ENCODE measurements at regions not wholly inside any gene's neighbourhood (a gene's known extent, or its start where the extent isn't known, plus 50 kb on each side); places are given as distances from the start of the nearest gene placed in this dataset.

DNA sequence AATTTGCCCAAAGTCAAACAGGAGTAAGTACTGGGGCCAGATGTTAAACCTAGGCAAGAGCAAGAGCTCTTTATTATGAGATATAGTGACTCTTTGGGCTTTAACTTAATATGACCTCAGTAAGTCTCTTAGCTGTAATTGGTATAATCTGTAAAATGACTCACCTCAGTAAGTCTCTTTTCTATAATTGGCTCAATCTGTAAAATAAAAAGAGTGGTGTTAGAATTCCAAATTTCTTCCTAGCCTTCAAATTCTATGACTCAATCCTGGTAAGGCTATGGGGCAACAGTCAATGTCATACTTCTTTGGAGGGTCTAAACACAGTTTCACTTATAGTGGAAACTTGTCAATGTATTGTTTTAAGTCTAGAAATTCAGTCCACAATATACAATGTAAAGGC is 1608.9 kb upstream of the PIK3C3 start:
- Histone ChIP-seq H3K36me3 (no peaks in the 10 kb centered on the region), H3K27ac (no peak overlapping the region), H3K9me3 (no peaks in the 10 kb centered on the region), H3K27me3 (no peaks in the 10 kb centered on the region), H3K4me3 (no peak overlapping the region), H3K4me1 (no peaks in the 10 kb centered on the region)
- DNase-seq = no peak
- TF ChIP-seq, protein P1, sequence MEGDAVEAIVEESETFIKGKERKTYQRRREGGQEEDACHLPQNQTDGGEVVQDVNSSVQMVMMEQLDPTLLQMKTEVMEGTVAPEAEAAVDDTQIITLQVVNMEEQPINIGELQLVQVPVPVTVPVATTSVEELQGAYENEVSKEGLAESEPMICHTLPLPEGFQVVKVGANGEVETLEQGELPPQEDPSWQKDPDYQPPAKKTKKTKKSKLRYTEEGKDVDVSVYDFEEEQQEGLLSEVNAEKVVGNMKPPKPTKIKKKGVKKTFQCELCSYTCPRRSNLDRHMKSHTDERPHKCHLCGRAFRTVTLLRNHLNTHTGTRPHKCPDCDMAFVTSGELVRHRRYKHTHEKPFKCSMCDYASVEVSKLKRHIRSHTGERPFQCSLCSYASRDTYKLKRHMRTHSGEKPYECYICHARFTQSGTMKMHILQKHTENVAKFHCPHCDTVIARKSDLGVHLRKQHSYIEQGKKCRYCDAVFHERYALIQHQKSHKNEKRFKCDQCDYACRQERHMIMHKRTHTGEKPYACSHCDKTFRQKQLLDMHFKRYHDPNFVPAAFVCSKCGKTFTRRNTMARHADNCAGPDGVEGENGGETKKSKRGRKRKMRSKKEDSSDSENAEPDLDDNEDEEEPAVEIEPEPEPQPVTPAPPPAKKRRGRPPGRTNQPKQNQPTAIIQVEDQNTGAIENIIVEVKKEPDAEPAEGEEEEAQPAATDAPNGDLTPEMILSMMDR (IDR thresholded peaks at IDR 0.05) = no peak
- TF ChIP-seq POLR2A (IDR thresholded peaks at IDR 0.05) = no peak

- TF ChIP-seq, protein P1 (IDR thresholded peaks at IDR 0.05) = no peak
- no peak for TF ChIP-seq POLR2A (IDR thresholded peaks at IDR 0.05)
- DNase-seq = no peak
- no peaks in the 10 kb centered on the region for H3K27me3 ChIP-seq
- H3K4me1 ChIP-seq = no peaks in the 10 kb centered on the region
- no peak overlapping the region for H3K27ac ChIP-seq
- H3K4me3 ChIP-seq = no peak overlapping the region
- no peaks in the 10 kb centered on the region for H3K36me3 ChIP-seq
- no peaks in the 10 kb centered on the region for H3K9me3 ChIP-seq
These were observed 1613.3 kb upstream of the PIK3C3 start for GRCh38 chr18:40341701-40342100.

DNA sequence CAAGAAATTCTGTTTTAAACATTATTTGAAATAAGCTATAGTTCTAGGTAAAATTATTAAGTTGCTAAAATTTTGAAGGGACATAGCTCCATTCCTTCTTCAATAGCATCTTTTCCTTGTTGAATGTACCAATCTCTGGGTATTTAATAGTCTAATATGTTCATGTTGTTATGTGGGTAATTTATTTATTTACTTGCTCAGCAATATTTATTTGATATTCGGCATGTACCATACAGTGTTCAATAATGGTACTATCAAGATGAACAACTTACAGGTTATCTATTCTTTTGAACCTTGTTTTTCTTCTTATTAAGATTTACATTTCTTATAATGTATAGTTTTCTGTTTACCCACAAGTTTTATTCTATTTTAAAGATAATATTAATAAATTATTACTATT is 1616.8 kb upstream of the PIK3C3 start:
- no peaks in the 10 kb centered on the region for H3K9me3 ChIP-seq
- no peak overlapping the region for H3K4me3 ChIP-seq
- H3K27ac ChIP-seq = no peak overlapping the region
- H3K4me1 ChIP-seq = no peaks in the 10 kb centered on the region
- DNase-seq = no peak
- no peaks in the 10 kb centered on the region for H3K36me3 ChIP-seq
- TF ChIP-seq, protein P1 (IDR thresholded peaks at IDR 0.05) = no peak
- no peak for TF ChIP-seq POLR2A (IDR thresholded peaks at IDR 0.05)
- H3K27me3 ChIP-seq = no peaks in the 10 kb centered on the region

DNA sequence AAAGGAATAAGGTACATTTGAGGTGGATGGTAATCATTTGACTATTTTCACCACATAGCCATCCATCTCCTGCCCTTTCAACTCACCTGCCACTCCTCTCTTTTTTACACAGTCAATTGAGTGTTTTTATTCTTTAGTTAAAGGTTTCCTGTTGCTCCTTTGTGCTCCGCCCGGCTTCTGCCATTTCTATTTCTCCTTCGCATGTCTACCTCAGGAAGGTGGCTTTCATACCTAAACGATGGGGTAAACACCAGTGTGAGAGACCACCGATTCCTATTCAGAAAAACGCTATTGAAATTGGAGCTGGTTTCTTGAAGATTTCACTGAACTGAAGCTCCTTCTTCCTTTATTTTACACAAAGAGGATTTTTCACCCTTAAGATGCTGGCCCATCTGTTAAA is 1628.0 kb upstream of the PIK3C3 start:
- Histone ChIP-seq H3K27ac (no peak overlapping the region), H3K9me3 (no peaks in the 10 kb centered on the region), H3K36me3 (no peaks in the 10 kb centered on the region), H3K27me3 (no peaks in the 10 kb centered on the region), H3K4me3 (no peak overlapping the region), H3K4me1 (no peaks in the 10 kb centered on the region)
- no peak for TF ChIP-seq POLR2A (IDR thresholded peaks at IDR 0.05)
- TF ChIP-seq, protein P1 (IDR thresholded peaks at IDR 0.05) = no peak
- DNase-seq = no peak

DNA sequence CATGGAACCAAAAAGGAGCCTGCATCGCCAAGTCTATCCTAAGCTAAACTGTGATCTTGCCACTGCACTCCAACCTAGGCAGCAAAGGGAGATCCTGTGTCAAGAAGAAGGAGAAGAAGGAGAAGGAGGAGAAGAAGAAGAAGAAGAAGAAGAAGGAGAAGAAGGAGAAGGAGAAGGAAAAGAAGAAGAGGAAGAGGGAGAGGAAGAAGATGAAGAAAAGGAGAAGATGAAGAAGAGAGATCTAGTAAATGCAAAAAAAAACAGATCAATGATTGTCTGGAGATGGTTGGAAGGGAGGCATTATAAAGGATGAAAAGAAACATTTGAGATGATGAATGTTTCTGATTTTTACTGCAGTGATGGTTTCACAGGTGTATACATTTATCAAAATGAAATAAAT is 1629.0 kb upstream of the PIK3C3 start:
- TF ChIP-seq POLR2A (IDR thresholded peaks at IDR 0.05) = no peak
- TF ChIP-seq, protein P1 (IDR thresholded peaks at IDR 0.05) = no peak
- H3K4me1 ChIP-seq = no peaks in the 10 kb centered on the region
- H3K27me3 ChIP-seq = no peaks in the 10 kb centered on the region
- no peak overlapping the region for H3K4me3 ChIP-seq
- DNase-seq = no peak
- H3K27ac ChIP-seq = no peak overlapping the region
- H3K36me3 ChIP-seq = no peaks in the 10 kb centered on the region
- H3K9me3 ChIP-seq = no peaks in the 10 kb centered on the region

- TF ChIP-seq, protein P1 (IDR thresholded peaks at IDR 0.05) = no peak
- no peak for TF ChIP-seq POLR2A (IDR thresholded peaks at IDR 0.05)
- Histone ChIP-seq H3K9me3 (no peaks in the 10 kb centered on the region), H3K27me3 (no peaks in the 10 kb centered on the region), H3K4me3 (no peak overlapping the region), H3K27ac (no peak overlapping the region), H3K4me1 (no peaks in the 10 kb centered on the region), H3K36me3 (no peaks in the 10 kb centered on the region)
- no peak for DNase-seq
These were observed 1640.8 kb upstream of the PIK3C3 start for GRCh38 chr18:40314199-40314598.

Measured in Peyer's patch (tissue), 4 donors.